K562 (cell line): ENCODE measurements at regions not wholly inside any gene's neighbourhood (a gene's known extent, or its start where the extent isn't known, plus 50 kb on each side); places are given as distances from the start of the nearest gene placed in this dataset.

Source experiments
- ATAC-seq: fragments of 200-7000 bp; cut with Tn5 transposase; 3 replicates; pipeline ENCODE4 v1.9.1; 2020; ENCODE audit warnings: moderate library complexity
- BruUV-seq: library from RNA; stranded (reverse); fragments of 400-500 nt; replicated peaks from 2 replicates; lab custom pipeline; 2021; lab: Mats Ljungman, UMichigan
- CTCF ChIA-PET: fragments of 300-600 bp; formaldehyde crosslinking; extraction: SDS; loops from one replicate; lab custom pipeline; 2021; ENCODE audit warnings: low intra/inter-chr PET ratio; lab: Yijun Ruan, JAX
- POLR2A ChIA-PET: fragments of 300-600, 350-650 bp; sonication (Branson Sonifier 250); formaldehyde crosslinking; extraction: SDS; loops from one replicate; lab custom pipeline; 2021; ENCODE audit warnings: antibody characterized with exemption, inconsistent platforms; lab: Yijun Ruan, JAX
- DNase-seq, 4 experiments: peaks; one replicate each; pipeline versions ENCODE4 v3.0.0 to v3.0.0-alpha.2; 2011 to 2018; ENCODE audit warnings: low spot score in 3 of 4, mixed read lengths in 3 of 4; ENCODE audit errors: extremely low read depth in 1 of 4
- FAIRE-seq: peaks from 2 replicates; lab custom pipeline; 2011; peaks lifted over from hg19 to GRCh38; lab: Jason Lieb, UNC
- H2AFZ ChIP-seq: 2 replicates; pipeline ENCODE4 v1.6.0; 2011; ENCODE audit warnings: low read depth, low read length, control low read depth, inconsistent platforms
- H3K27ac ChIP-seq: fragments of 200-600 bp; 3 replicates; pipeline ENCODE4 v1.8.0; 2011; ENCODE audit warnings: low read depth, mild to moderate bottlenecking, control low read depth, inconsistent platforms, low read length, moderate library complexity, mixed read lengths; ENCODE audit errors: extremely low read depth
- H3K27me3 ChIP-seq, 2 experiments: fragments of 300-600 bp in 1 of 2; 2 replicates in 1 of 2; 3 replicates in 1 of 2; pipeline versions ENCODE4 v1.6.0 to v1.8.0; 2011; ENCODE audit warnings: inconsistent platforms in 2 of 2, low read length in 2 of 2, mild to moderate bottlenecking in 1 of 2, mixed read lengths in 1 of 2, moderate library complexity in 1 of 2; ENCODE audit not compliant: control insufficient read depth in 2 of 2, insufficient read depth in 2 of 2
- H3K36me3 ChIP-seq: fragments of 300-600 bp; 3 replicates; pipeline ENCODE4 v1.8.0; 2011; ENCODE audit warnings: mild to moderate bottlenecking, low read length, inconsistent platforms; ENCODE audit not compliant: control insufficient read depth, insufficient read depth
- H3K4me1 ChIP-seq, 2 experiments: fragments of 200-600 bp in 1 of 2; replicated peaks in 1 of 2; 2 replicates in 1 of 2; 3 replicates in 1 of 2; pipeline versions ENCODE4 v1.5.1 to v1.8.0; 2011; ENCODE audit warnings: inconsistent platforms in 2 of 2, low read length in 2 of 2, mild to moderate bottlenecking in 1 of 2, mixed read lengths in 1 of 2, moderate library complexity in 1 of 2; ENCODE audit not compliant: control insufficient read depth in 2 of 2, insufficient read depth in 2 of 2
- H3K4me2 ChIP-seq: 2 replicates; pipeline ENCODE4 v1.6.1; 2011; ENCODE audit warnings: low read length, control low read depth, inconsistent platforms, mixed read lengths; ENCODE audit not compliant: insufficient read depth
- H3K4me3 ChIP-seq: fragments of 200-600 bp; sonication (generic), shearing (Covaris generic); 2 replicates; pipeline ENCODE4 v1.5.1; 2016; ENCODE audit warnings: control low read depth, inconsistent platforms
- H3K79me2 ChIP-seq: fragments of 200-600 bp; 3 replicates; pipeline ENCODE4 v1.8.0; 2011; ENCODE audit warnings: low read length, inconsistent platforms; ENCODE audit not compliant: control insufficient read depth, insufficient read depth
- H3K9ac ChIP-seq, 2 experiments: 2 replicates each; pipeline versions ENCODE4 v1.6.0 to v1.6.1; 2011; ENCODE audit warnings: low read depth in 2 of 2, low read length in 2 of 2, control low read depth in 1 of 2, inconsistent platforms in 1 of 2, mild to moderate bottlenecking in 1 of 2, mixed read lengths in 1 of 2; ENCODE audit not compliant: insufficient read depth in 1 of 2
- H3K9me1 ChIP-seq: one replicate; pipeline ENCODE4 v1.6.0; 2011; ENCODE audit warnings: inconsistent platforms, mild to moderate bottlenecking, low read length, moderate library complexity; ENCODE audit not compliant: control insufficient read depth, insufficient read depth
- H3K9me3 ChIP-seq: replicated peaks from 2 replicates; pipeline ENCODE4 v1.5.1; 2011; ENCODE audit warnings: low read depth, low read length, inconsistent platforms; ENCODE audit not compliant: control insufficient read depth, insufficient read depth
- H4K20me1 ChIP-seq: replicated peaks from 2 replicates; pipeline ENCODE4 v1.6.1; 2011; ENCODE audit warnings: low read length, inconsistent platforms, mixed read lengths; ENCODE audit not compliant: control insufficient read depth, insufficient read depth
- CBFA2T3 ChIP-seq: fragments of 450-650 bp; IDR thresholded peaks from 2 replicates; pipeline ENCODE4 v1.6.1; 2017
- E2F1 ChIP-seq: sonication (generic); formaldehyde crosslinking; IDR thresholded peaks from 2 replicates; pipeline ENCODE4 v1.8.1; 2023; ENCODE audit warnings: mild to moderate bottlenecking, missing genetic modification reagents, moderate library complexity
- ILF3 ChIP-seq: fragments of 450-650 bp; IDR thresholded peaks from 2 replicates; pipeline ENCODE4 v1.6.1; 2018; ENCODE audit warnings: antibody characterized with exemption, mild to moderate bottlenecking, moderate library complexity, borderline replicate concordance
- JUNB ChIP-seq: fragments of 450-650 bp; formaldehyde crosslinking; conservative IDR thresholded peaks from 2 replicates; pipeline ENCODE4 v1.4.0; 2020; ENCODE audit warnings: mild to moderate bottlenecking
- JUND ChIP-seq, 2 experiments: IDR thresholded peaks; 2 replicates in 1 of 2; 3 replicates in 1 of 2; pipeline ENCODE4 v1.6.1; 2011; ENCODE audit warnings: borderline replicate concordance in 2 of 2, low read depth in 2 of 2, low read length in 2 of 2, improper control_type of control experiment in 1 of 2, missing biosample characterization in 1 of 2, missing genetic modification characterization in 1 of 2, missing genetic modification reagents in 1 of 2
- MEIS2 ChIP-seq: fragments of 450-650 bp; IDR thresholded peaks from 2 replicates; pipeline ENCODE4 v1.6.1; 2014; ENCODE audit warnings: mild to moderate bottlenecking; ENCODE audit not compliant: partially characterized antibody
- NCOA2 ChIP-seq, 2 experiments: fragments of 450-650 bp; IDR thresholded peaks; 2 replicates each; pipeline ENCODE4 v1.6.1; 2018; ENCODE audit warnings: mild to moderate bottlenecking in 2 of 2, moderate library complexity in 1 of 2; ENCODE audit not compliant: partially characterized antibody in 2 of 2
- NR2C1 ChIP-seq, 2 experiments: fragments of 450-650 bp; IDR thresholded peaks; 2 replicates each; pipeline ENCODE4 v1.6.1; 2017; ENCODE audit warnings: mild to moderate bottlenecking in 2 of 2, antibody characterized with exemption in 1 of 2, inconsistent platforms in 1 of 2, missing compliant biosample characterization in 1 of 2, missing genetic modification characterization in 1 of 2
- NR2C2 ChIP-seq, 2 experiments: fragments of 200-800 bp in 1 of 2; sonication (Bioruptor generic) in 1 of 2; sonication (generic) in 1 of 2; formaldehyde crosslinking in 1 of 2; IDR thresholded peaks; 2 replicates each; pipeline versions ENCODE4 v1.6.1 to v1.8.0; 2016 to 2022; ENCODE audit warnings: mild to moderate bottlenecking in 1 of 2, missing compliant biosample characterization in 1 of 2, missing genetic modification characterization in 1 of 2, missing genetic modification reagents in 1 of 2
- PHTF2 ChIP-seq: fragments of 250-450 bp; sonication (Bioruptor Pico); IDR thresholded peaks from 2 replicates; pipeline ENCODE4 v1.5.0; 2021; ENCODE audit warnings: mild to moderate bottlenecking
- RBM17 ChIP-seq: fragments of 200-400 bp; formaldehyde crosslinking; IDR thresholded peaks from 2 replicates; pipeline ENCODE4 v1.6.1; 2017; ENCODE audit warnings: low read depth, mild to moderate bottlenecking, low read length, borderline replicate concordance
- RBM39 ChIP-seq: fragments of 200-400 bp; formaldehyde crosslinking; optimal IDR thresholded peaks from 2 replicates; pipeline ENCODE3; 2018; ENCODE audit warnings: low read depth, low read length
- TCF15 ChIP-seq: fragments of 250-450 bp; sonication (Bioruptor Pico); IDR thresholded peaks from 2 replicates; pipeline ENCODE4 v1.8.0; 2022; ENCODE audit warnings: moderate library complexity, mild to moderate bottlenecking, inconsistent platforms
- TRIM24 ChIP-seq, 2 experiments: fragments of 450-650 bp; IDR thresholded peaks; 2 replicates each; pipeline ENCODE4 v1.6.1; 2016
- YY1 ChIP-seq, 3 experiments: IDR thresholded peaks; 2 replicates each; pipeline ENCODE4 v1.6.1; 2011; ENCODE audit warnings: low read length in 2 of 3, mild to moderate bottlenecking in 2 of 3, moderate library complexity in 2 of 3, borderline replicate concordance in 1 of 3, control low read depth in 1 of 3, low read depth in 1 of 3; ENCODE audit not compliant: insufficient read depth in 3 of 3, insufficient replicate concordance in 2 of 3, control insufficient read depth in 1 of 3, insufficient read length in 1 of 3; ENCODE audit errors: extremely low read depth in 1 of 3
- ZNF12 ChIP-seq: sonication (generic); formaldehyde crosslinking; IDR thresholded peaks from 2 replicates; pipeline ENCODE4 v1.4.0; 2020; ENCODE audit warnings: mild to moderate bottlenecking, missing genetic modification reagents
- ZNF436 ChIP-seq: fragments of 250-450, 450-650 bp; sonication (Bioruptor Pico); formaldehyde crosslinking; IDR thresholded peaks from 2 replicates; pipeline ENCODE4 v1.7.0; 2020; ENCODE audit warnings: mild to moderate bottlenecking
- ZNF561 ChIP-seq: fragments of 450-650 bp; formaldehyde crosslinking; conservative IDR thresholded peaks from 2 replicates; pipeline ENCODE4 v1.4.0; 2020; ENCODE audit warnings: mild to moderate bottlenecking, moderate library complexity
- ZNF76 ChIP-seq: fragments of 250-450 bp; sonication (Bioruptor Pico); IDR thresholded peaks from 2 replicates; pipeline ENCODE4 v1.4.0; 2020; ENCODE audit warnings: mild to moderate bottlenecking, moderate library complexity, borderline replicate concordance
- WGBS: fragments of 100-300 bp; shearing (Covaris generic); methylation state at CpG from one replicate; pipeline ENCODE4 v1.1.6; 2016; ENCODE audit warnings: low coverage, mixed read lengths; ENCODE audit not compliant: insufficient coverage; ENCODE audit errors: missing lambda C conversion rate; 5-methylcytosine and 5-hydroxymethylcytosine counted together
- in situ Hi-C: fragments of 300-500 bp; cut with MboI; formaldehyde crosslinking; loops from 4 replicates; pipeline ENCODE4 v1.15.0; 2018; ENCODE audit warnings: inconsistent platforms, mixed read lengths
- intact Hi-C: fragments of 100-400 bp; cut with micrococcal nuclease; formaldehyde crosslinking; loops from 2 replicates; pipeline ENCODE4 v1.14.2; 2022

GRCh38 chr2:12341215-12341614 lies 375.5 kb upstream of the TRIB2 start (continued):
- TF ChIP-seq RBM39 (no peak), TCF15 (CRISPR knock-in tag) (no peak)

GRCh38 chr2:12341920-12342319 lies 374.8 kb upstream of the TRIB2 start:
- ChIA-PET CTCF (no interaction called here), POLR2A (no interaction called here)
- intact Hi-C loops, result no loop called here
- Histone ChIP-seq H3K4me1 (no peaks in the 10 kb centered on the region; a peak in 1 of 5 replicates), H3K4me3 (no peak overlapping the region), H4K20me1 (no peaks in the 10 kb centered on the region), H3K9ac (no peak overlapping the region), H3K36me3 (peaks cover 10% of the 10 kb centered on the region; the same call in 2 of the 3 replicates), H3K27ac (no peak overlapping the region), H2AFZ (no peak overlapping the region), H3K27me3 (no peaks in the 10 kb centered on the region), H3K4me2 (no peak overlapping the region), H3K9me3 (no peaks in the 10 kb centered on the region), H3K79me2 (no peaks in the 10 kb centered on the region), H3K9me1 (no peaks in the 10 kb centered on the region)
- no TSS peak for BruUV-seq
- peak in 1 of 4 experiments; percentile 61 for DNase-seq
- 41% methylated on average over 3 of the region's 3 CpGs for WGBS
- in situ Hi-C loops, result no loop called here
- no peak for FAIRE-seq
- peak; percentile 79 for TF ChIP-seq MEIS2
- TF ChIP-seq NR2C1 (IDR thresholded peaks at IDR 0.05), result peak; percentile 61; the same call in 1 of the 2 replicates
- TF ChIP-seq NR2C1 (tag; IDR thresholded peaks at IDR 0.05), result peak; percentile 84
- no peak for TF ChIP-seq JUNB (CRISPR knock-in tag)
- TF ChIP-seq JUND (IDR thresholded peaks at IDR 0.05; ENCODE audit: borderline replicate concordance, low read depth, low read length), result no peak
- TF ChIP-seq JUND (tag; IDR thresholded peaks at IDR 0.05; ENCODE audit: borderline replicate concordance, low read depth, low read length), result no peak
- no peak for TF ChIP-seq ZNF561 (CRISPR knock-in tag)
- no peak for TF ChIP-seq ZNF436 (CRISPR knock-in tag)
- TF ChIP-seq RBM17, result no peak
- no peak for TF ChIP-seq ZNF76
- TF ChIP-seq NR2C2 (CRISPR knock-in tag; IDR thresholded peaks at IDR 0.05), result no peak
- peak; percentile 54; the same call in 1 of the 2 replicates for TF ChIP-seq NR2C2 (tag; IDR thresholded peaks at IDR 0.05)
- no peak for TF ChIP-seq PHTF2 (CRISPR knock-in tag)
- peak; percentile 92 for TF ChIP-seq ZNF12 (CRISPR knock-in tag)
- no peak for TF ChIP-seq ILF3
- no peak for TF ChIP-seq NCOA2 (IDR thresholded peaks at IDR 0.05; ENCODE audit: partially characterized antibody in 2 of 2)
- peak; percentile 13 to 20; a peak in 1 of 4 replicates for TF ChIP-seq TRIM24 (IDR thresholded peaks at IDR 0.05)
- TF ChIP-seq CBFA2T3, result peak; percentile 21; the same call in 1 of the 2 replicates
- no peak for TF ChIP-seq E2F1 (CRISPR knock-in tag)
- peak in 1 of 3 experiments; percentile 53 for TF ChIP-seq YY1 (IDR thresholded peaks at IDR 0.05; ENCODE audit: borderline replicate concordance in 1 of 3, control insufficient read depth in 1 of 3, extremely low read depth in 1 of 3, insufficient read depth in 3 of 3, insufficient read length in 1 of 3, insufficient replicate concordance in 2 of 3, low read depth in 1 of 3, low read length in 2 of 3)
- peak; percentile 79 for ATAC-seq
